H9 (cell line): ENCODE measurements at regions not wholly inside any gene's neighbourhood (a gene's known extent, or its start where the extent isn't known, plus 50 kb on each side); places are given as distances from the start of the nearest gene placed in this dataset.

ENCODE experiments used
- DNase-seq: peaks from one replicate; pipeline ENCODE4 v3.0.0-alpha.2; 2017
- H2AFZ ChIP-seq: one replicate; pipeline ENCODE4 v1.6.1; 2013; ENCODE audit warnings: mild to moderate bottlenecking, low read length, control low read depth, moderate library complexity
- H2AK5ac ChIP-seq: 2 replicates; pipeline ENCODE4 v1.6.1; 2013; ENCODE audit warnings: low read length, control low read depth, mixed read lengths; ENCODE audit not compliant: insufficient read length
- H2BK120ac ChIP-seq: one replicate; pipeline ENCODE4 v1.6.1; 2013; ENCODE audit warnings: low read depth, mild to moderate bottlenecking, low read length, control low read depth, inconsistent platforms; ENCODE audit not compliant: poor library complexity, severe bottlenecking
- H2BK12ac ChIP-seq: 2 replicates; pipeline ENCODE4 v1.6.1; 2013; ENCODE audit warnings: low read length, control low read depth, mixed read lengths, low read depth; ENCODE audit not compliant: insufficient read length
- H2BK15ac ChIP-seq: 2 replicates; pipeline ENCODE4 v1.6.1; 2013; ENCODE audit warnings: low read depth, low read length, control low read depth
- H2BK20ac ChIP-seq: one replicate; pipeline ENCODE4 v1.6.1; 2013; ENCODE audit warnings: low read depth, mild to moderate bottlenecking, low read length, control low read depth, inconsistent platforms; ENCODE audit not compliant: poor library complexity, severe bottlenecking
- H2BK5ac ChIP-seq: 2 replicates; pipeline ENCODE4 v1.6.1; 2013; ENCODE audit warnings: low read length, control low read depth, mixed read lengths; ENCODE audit not compliant: insufficient read length
- H3K14ac ChIP-seq: 2 replicates; pipeline ENCODE4 v1.6.1; 2013; ENCODE audit warnings: low read length, control low read depth; ENCODE audit not compliant: insufficient read depth
- H3K18ac ChIP-seq: 2 replicates; pipeline ENCODE4 v1.6.1; 2013; ENCODE audit warnings: low read depth, mild to moderate bottlenecking, mixed read lengths, low read length, control low read depth; ENCODE audit not compliant: insufficient read length
- H3K23ac ChIP-seq: 2 replicates; pipeline ENCODE4 v1.6.1; 2013; ENCODE audit warnings: low read length, control low read depth, mixed read lengths, low read depth; ENCODE audit not compliant: insufficient read length
- H3K23me2 ChIP-seq: 2 replicates; pipeline ENCODE4 v1.6.1; 2013; ENCODE audit warnings: low read depth, mild to moderate bottlenecking, mixed read lengths, low read length, control low read depth; ENCODE audit not compliant: insufficient read length, poor library complexity, severe bottlenecking
- H3K27ac ChIP-seq: 2 replicates; pipeline ENCODE4 v1.5.1; 2013; ENCODE audit warnings: low read length, control low read depth, mixed read lengths, low read depth; ENCODE audit not compliant: insufficient read length
- H3K27me3 ChIP-seq: 2 replicates; pipeline ENCODE4 v1.6.1; 2013; ENCODE audit warnings: low read length, control low read depth, inconsistent platforms; ENCODE audit not compliant: insufficient read depth
- H3K4ac ChIP-seq: 2 replicates; pipeline ENCODE4 v1.6.1; 2013; ENCODE audit warnings: low read depth, mild to moderate bottlenecking, control low read depth, inconsistent platforms, low read length, moderate library complexity
- H3K4me1 ChIP-seq: 2 replicates; pipeline ENCODE4 v1.6.1; 2013; ENCODE audit warnings: low read length, control low read depth, inconsistent platforms; ENCODE audit not compliant: insufficient read depth
- H3K4me2 ChIP-seq: 2 replicates; pipeline ENCODE4 v1.6.1; 2013; ENCODE audit warnings: low read length, control low read depth, mixed read lengths; ENCODE audit not compliant: insufficient read length, insufficient read depth
- H3K56ac ChIP-seq: 2 replicates; pipeline ENCODE4 v1.6.1; 2013; ENCODE audit warnings: low read depth, mild to moderate bottlenecking, mixed read lengths, low read length, control low read depth; ENCODE audit not compliant: insufficient read length
- H3K79me1 ChIP-seq: 2 replicates; pipeline ENCODE4 v1.6.1; 2013; ENCODE audit warnings: low read depth, mild to moderate bottlenecking, moderate library complexity, low read length, control low read depth, inconsistent platforms; ENCODE audit not compliant: insufficient read depth, poor library complexity, severe bottlenecking
- H3K79me2 ChIP-seq: 2 replicates; pipeline ENCODE4 v1.6.1; 2013; ENCODE audit warnings: low read length, control low read depth, inconsistent platforms; ENCODE audit not compliant: insufficient read depth
- H3K9ac ChIP-seq: 2 replicates; pipeline ENCODE4 v1.6.1; 2013; ENCODE audit warnings: low read length, control low read depth, mixed read lengths; ENCODE audit not compliant: insufficient read length; ENCODE audit errors: extremely low read depth
- H3K9me3 ChIP-seq: one replicate; pipeline ENCODE4 v1.6.1; 2013; ENCODE audit warnings: low read depth, low read length, inconsistent platforms; ENCODE audit not compliant: control insufficient read depth
- H3T11ph ChIP-seq: one replicate; pipeline ENCODE4 v1.6.1; 2013; ENCODE audit warnings: mild to moderate bottlenecking, low read length, control low read depth, inconsistent platforms
- H4K20me1 ChIP-seq: one replicate; pipeline ENCODE4 v1.6.1; 2013; ENCODE audit not compliant: control insufficient read depth, insufficient read length, insufficient read depth
- H4K5ac ChIP-seq: 2 replicates; pipeline ENCODE4 v1.6.1; 2013; ENCODE audit warnings: low read depth, mild to moderate bottlenecking, mixed read lengths, low read length, control low read depth; ENCODE audit not compliant: insufficient read length
- H4K8ac ChIP-seq: replicated peaks from 2 replicates; pipeline ENCODE4 v1.6.1; 2013; ENCODE audit warnings: low read length, control low read depth, mixed read lengths, low read depth; ENCODE audit not compliant: insufficient read length
- H4K91ac ChIP-seq: 2 replicates; pipeline ENCODE4 v1.6.1; 2013; ENCODE audit warnings: low read depth, mild to moderate bottlenecking, moderate library complexity, mixed read lengths, low read length, control low read depth; ENCODE audit not compliant: insufficient read length
- H3K27ac Mint-ChIP-seq, 3 experiments: 2 replicates in 2 of 3; 3 replicates in 1 of 3; pipeline ENCODE4 v1.8.0; 2020 to 2021; ENCODE audit warnings: mixed read lengths in 3 of 3, mild to moderate bottlenecking in 1 of 3, moderate library complexity in 1 of 3
- H3K27me3 Mint-ChIP-seq: 2 replicates; pipeline ENCODE4 v1.8.0; 2021; ENCODE audit warnings: low read depth, mild to moderate bottlenecking, moderate library complexity, mixed read lengths
- H3K36me3 Mint-ChIP-seq, 3 experiments: 2 replicates in 2 of 3; 3 replicates in 1 of 3; pipeline ENCODE4 v1.8.0; 2020 to 2021; ENCODE audit warnings: low read depth in 3 of 3, mixed read lengths in 3 of 3; ENCODE audit not compliant: insufficient read depth in 1 of 3
- H3K4me1 Mint-ChIP-seq, 2 experiments: 2 replicates each; pipeline ENCODE4 v1.8.0; 2020; ENCODE audit warnings: mixed read lengths in 2 of 2
- H3K4me3 Mint-ChIP-seq, 2 experiments: 2 replicates in 1 of 2; 3 replicates in 1 of 2; pipeline ENCODE4 v1.8.0; 2020 to 2021; ENCODE audit warnings: mild to moderate bottlenecking in 2 of 2, mixed read lengths in 2 of 2, moderate library complexity in 1 of 2
- H3K9me3 Mint-ChIP-seq, 2 experiments: 2 replicates in 1 of 2; 3 replicates in 1 of 2; pipeline ENCODE4 v1.8.0; 2020; ENCODE audit warnings: mild to moderate bottlenecking in 2 of 2, mixed read lengths in 2 of 2, moderate library complexity in 1 of 2
- CTCF ChIP-seq: fragments of 200-600 bp; sonication (generic); conservative IDR thresholded peaks from 3 replicates; pipeline ENCODE4 v1.8.0; 2021; ENCODE audit warnings: antibody characterized with exemption, mild to moderate bottlenecking
- WGBS: extraction: QIAGEN DNeasy Blood & Tissue Kit; methylation state at CpG from one replicate; pipeline ENCODE4 v1.1.7; 2013; ENCODE audit warnings: missing lambda C conversion rate, low lambda C conversion rate, mixed read lengths; ENCODE audit not compliant: insufficient read length; ENCODE audit errors: extremely low coverage; 5-methylcytosine and 5-hydroxymethylcytosine counted together

GRCh38 chr9:89848060-89849040 lies 243.5 kb downstream of the GADD45G start:
- no peaks in the 10 kb centered on the region for H4K20me1 ChIP-seq
- peaks cover 7 to 11% of the 10 kb centered on the region in 2 experiments for H3K4me1 Mint-ChIP-seq
- H3K23ac ChIP-seq = no peak overlapping the region
- WGBS = no CpG with 5 or more reads among the region's 20 CpGs
- peak; percentile 24 for DNase-seq
- H3K4ac ChIP-seq = no peak overlapping the region
- H3K9ac ChIP-seq = no peak overlapping the region
- no peak overlapping the region for H2AK5ac ChIP-seq
- no peaks in the 10 kb centered on the region for H3K4me1 ChIP-seq
- no peaks in the 10 kb centered on the region for H3K79me1 ChIP-seq
- no peak overlapping the region for H3K18ac ChIP-seq
- no peaks in the 10 kb centered on the region for H3K9me3 ChIP-seq
- no peak overlapping the region for H4K91ac ChIP-seq
- no peak for TF ChIP-seq CTCF
- H4K5ac ChIP-seq = no peak overlapping the region
- H2BK15ac ChIP-seq = no peak overlapping the region
- no peak overlapping the region for H3K27ac Mint-ChIP-seq
- H3K27me3 Mint-ChIP-seq = peaks cover 3% of the 10 kb centered on the region
- H2BK12ac ChIP-seq = no peak overlapping the region
- no peaks in the 10 kb centered on the region; a peak in 1 of 7 replicates for H3K36me3 Mint-ChIP-seq
- H3K56ac ChIP-seq = no peak overlapping the region
- H3K4me3 Mint-ChIP-seq = no peak overlapping the region
- H3K23me2 ChIP-seq = no peaks in the 10 kb centered on the region
- no peak overlapping the region for H2BK120ac ChIP-seq
- H3T11ph ChIP-seq = no peak overlapping the region
- no peak overlapping the region for H4K8ac ChIP-seq
- H3K27ac ChIP-seq = no peak overlapping the region
- H2AFZ ChIP-seq = no peak overlapping the region
- H3K79me2 ChIP-seq = no peaks in the 10 kb centered on the region
- H3K4me2 ChIP-seq = no peak overlapping the region
- peaks cover 0 to 6% of the 10 kb centered on the region in 2 experiments; a peak in 4 of 5 replicates for H3K9me3 Mint-ChIP-seq
- no peak overlapping the region for H2BK5ac ChIP-seq
- no peak overlapping the region for H2BK20ac ChIP-seq
- H3K27me3 ChIP-seq = no peaks in the 10 kb centered on the region
- no peak overlapping the region; the same call in 1 of the 2 replicates for H3K14ac ChIP-seq
